Right cardiac atrium (tissue), 5 donors: ENCODE measurements at regions not wholly inside any gene's neighbourhood (a gene's known extent, or its start where the extent isn't known, plus 50 kb on each side); places are given as distances from the start of the nearest gene placed in this dataset.

Experiments
- ATAC-seq, 2 donors: fragments of 200-7000 bp; cut with Tn5 transposase; one replicate each; pipeline versions ENCODE4 v1.8.0 to v1.9.1; 2020; ENCODE audit warnings: moderate library complexity in 2 of 2, mild to moderate bottlenecking in 1 of 2
- DNase-seq, 3 donors: peaks; one replicate each; pipeline ENCODE4 v3.0.0-alpha.2; 2020
- H3K27ac ChIP-seq: one replicate; pipeline ENCODE4 v1.5.1; 2013; ENCODE audit warnings: mild to moderate bottlenecking, low read length, control low read depth, moderate library complexity
- H3K27me3 ChIP-seq: one replicate; pipeline ENCODE4 v1.6.1; 2013; ENCODE audit not compliant: control insufficient read depth, insufficient read depth
- H3K4me1 ChIP-seq: one replicate; pipeline ENCODE4 v1.6.1; 2013; ENCODE audit warnings: low read length; ENCODE audit not compliant: control insufficient read depth, insufficient read depth
- H3K4me3 ChIP-seq: one replicate; pipeline ENCODE4 v1.5.1; 2013; ENCODE audit warnings: low read length, control low read depth
- H3K9me3 ChIP-seq: one replicate; pipeline ENCODE4 v1.6.1; 2013; ENCODE audit warnings: low read length; ENCODE audit not compliant: control insufficient read depth
- WGBS: extraction: QIAGEN DNeasy Blood & Tissue Kit; methylation state at CpG from one replicate; pipeline ENCODE4 v1.1.7; 2013; 5-methylcytosine and 5-hydroxymethylcytosine counted together
- intact Hi-C, 4 donors: fragments of 100-400 bp; cut with DNase I; formaldehyde crosslinking; loops; one replicate each; pipeline versions ENCODE4 v1.11.0 to v1.14.0; 2022 to 2023
- donor health status: healthy with polysubstance abuse.
- donor health status: DM: no; HTN: yes; CAD: no.
- donor health status: DM: no; HTN: no; CAD: no.
- donor health status: DM: no; HTN: yes; CAD: no; lungs with severe emphysema.
- donor health status: DM: yes; HTN: yes; CAD: no.

DNA sequence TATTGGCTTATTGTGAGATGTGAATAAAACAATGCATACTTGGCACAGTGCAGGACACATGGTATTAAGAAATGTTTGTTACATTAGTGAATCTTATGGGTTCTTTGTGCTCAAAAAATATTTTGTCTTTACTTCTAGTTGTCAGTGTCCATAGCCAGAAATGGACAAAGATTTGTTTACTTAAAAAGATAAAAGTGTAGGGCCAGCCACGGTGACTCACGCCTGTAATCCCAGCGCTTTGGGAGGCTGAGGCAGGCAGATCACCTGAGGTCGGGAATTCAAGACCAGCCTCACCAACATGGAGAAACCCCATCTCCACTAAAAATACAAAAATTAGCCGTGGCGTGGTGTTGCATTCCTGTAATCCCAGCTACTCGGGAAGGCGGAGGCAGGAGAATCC, 654.6 kb upstream of the NEGR1 start:
- no peak for ATAC-seq
- H3K9me3 ChIP-seq = no peaks in the 10 kb centered on the region

DNA sequence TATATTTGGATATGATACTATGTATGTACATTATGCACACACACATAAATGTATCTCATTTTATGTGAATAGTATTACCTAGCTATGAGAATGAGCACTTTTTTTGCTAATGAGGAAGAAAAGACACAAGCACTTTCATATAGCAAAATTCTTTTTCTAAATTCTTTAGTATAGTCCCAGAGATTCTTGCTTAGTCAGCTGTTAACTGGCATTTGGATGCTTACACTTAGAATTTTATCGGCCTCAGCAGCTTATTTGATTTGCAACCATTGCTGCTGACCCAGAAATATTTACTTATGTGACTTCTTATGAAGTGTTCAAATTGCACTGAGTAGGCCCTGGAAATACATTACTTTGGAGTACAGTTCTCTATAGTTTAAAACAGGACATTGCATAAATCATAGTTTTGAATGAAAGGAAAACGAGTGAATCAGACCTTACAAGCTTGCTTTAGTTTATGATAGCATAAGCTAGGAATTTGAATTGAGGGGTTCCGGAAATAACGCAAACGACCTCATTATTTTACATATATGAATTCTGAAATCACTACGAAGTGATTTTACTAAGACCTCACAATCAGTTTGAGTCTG, 653.9 kb upstream of the NEGR1 start:
- Histone ChIP-seq H3K27ac (no peak overlapping the region), H3K4me1 (no peaks in the 10 kb centered on the region), H3K27me3 (no peaks in the 10 kb centered on the region), H3K4me3 (no peak overlapping the region), H3K9me3 (no peaks in the 10 kb centered on the region)
- DNase-seq = no peak
- no peak for ATAC-seq
- intact Hi-C loops = no loop called here
- 81% methylated on average over 6 of the region's 6 CpGs for WGBS

More for the DNA sequence above, 654.6 kb upstream of the NEGR1 start:
- Histone ChIP-seq H3K4me1 (no peaks in the 10 kb centered on the region), H3K4me3 (no peak overlapping the region), H3K27me3 (no peaks in the 10 kb centered on the region), H3K27ac (no peak overlapping the region)
- WGBS = 87% methylated on average over 8 of the region's 8 CpGs
- no peak for DNase-seq
- intact Hi-C loops = no loop called here

DNA sequence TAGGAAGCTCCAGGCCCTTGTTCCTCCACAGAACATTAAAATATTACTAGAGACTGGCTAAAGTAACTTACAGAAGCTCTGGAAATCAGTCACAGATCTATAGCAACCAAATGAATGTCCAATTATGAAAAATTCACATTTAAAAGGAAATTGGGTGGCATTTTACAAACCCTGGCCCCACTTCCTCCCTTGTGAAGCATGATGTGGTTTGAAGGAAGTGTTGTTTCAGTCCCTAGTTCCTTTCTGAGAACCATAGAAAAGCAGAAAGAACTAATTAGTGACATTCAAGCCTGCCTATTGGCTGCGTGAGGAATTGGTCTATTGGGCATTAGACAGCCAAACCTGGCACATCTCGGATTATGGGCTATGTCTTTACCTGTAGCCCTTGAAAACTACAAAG, 649.7 kb upstream of the NEGR1 start:
- no peak for DNase-seq
- Histone ChIP-seq H3K9me3 (no peaks in the 10 kb centered on the region), H3K4me3 (no peak overlapping the region), H3K27ac (no peak overlapping the region), H3K4me1 (no peaks in the 10 kb centered on the region), H3K27me3 (no peaks in the 10 kb centered on the region)
- ATAC-seq = no peak
- intact Hi-C loops = no loop called here
- WGBS = 92% methylated on average over 2 of the region's 2 CpGs

DNA sequence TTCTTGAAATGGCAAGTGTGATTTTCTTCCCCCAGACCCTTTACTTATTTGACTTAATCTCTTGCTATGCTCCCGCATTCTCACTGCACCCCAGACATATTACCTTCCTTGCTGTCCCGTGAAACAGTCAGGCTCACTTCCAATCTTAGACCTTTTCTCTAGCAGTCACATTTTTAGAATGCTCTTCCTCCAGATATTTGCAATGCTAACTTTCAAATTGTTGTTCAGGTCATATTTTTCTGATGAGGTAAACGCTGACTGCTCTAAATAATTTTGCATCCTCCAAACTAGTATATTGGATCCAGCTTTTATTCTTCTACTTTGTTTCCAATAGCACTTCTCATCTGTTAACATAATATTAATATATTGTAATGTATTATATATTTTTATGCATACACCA, 648.2 kb upstream of the NEGR1 start:
- H3K4me1 ChIP-seq = no peaks in the 10 kb centered on the region
- H3K27me3 ChIP-seq = no peaks in the 10 kb centered on the region
- no peak for DNase-seq
- no peaks in the 10 kb centered on the region for H3K9me3 ChIP-seq
- WGBS = 71% methylated on average over 3 of the region's 3 CpGs
- ATAC-seq = no peak
- no peak overlapping the region for H3K27ac ChIP-seq
- H3K4me3 ChIP-seq = no peak overlapping the region
- intact Hi-C loops = no loop called here

DNA sequence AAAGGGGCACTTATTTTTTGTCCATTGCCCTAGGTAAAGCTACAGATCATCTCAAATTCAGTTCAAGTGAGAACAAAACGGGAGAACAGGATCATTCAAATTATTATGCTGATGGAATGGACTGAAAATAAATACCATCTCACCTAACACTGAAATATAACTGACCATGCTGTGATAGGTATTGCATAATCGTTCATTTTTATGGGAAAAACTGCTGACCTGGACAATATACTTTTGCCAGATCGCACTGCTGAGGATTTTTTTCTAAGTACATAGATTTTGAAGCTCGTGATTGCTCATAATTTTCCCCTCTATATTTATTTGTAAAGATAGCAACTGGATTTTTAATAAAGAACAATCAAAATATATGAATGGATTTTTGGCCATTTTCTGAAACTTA, 636.6 kb upstream of the NEGR1 start:
- intact Hi-C loops = no loop called here
- 54% methylated on average over 4 of the region's 4 CpGs for WGBS
- no peaks in the 10 kb centered on the region for H3K27me3 ChIP-seq
- H3K4me3 ChIP-seq = no peak overlapping the region
- H3K27ac ChIP-seq = no peak overlapping the region
- DNase-seq = no peak
- H3K9me3 ChIP-seq = no peaks in the 10 kb centered on the region
- H3K4me1 ChIP-seq = no peaks in the 10 kb centered on the region
- ATAC-seq = no peak

DNA sequence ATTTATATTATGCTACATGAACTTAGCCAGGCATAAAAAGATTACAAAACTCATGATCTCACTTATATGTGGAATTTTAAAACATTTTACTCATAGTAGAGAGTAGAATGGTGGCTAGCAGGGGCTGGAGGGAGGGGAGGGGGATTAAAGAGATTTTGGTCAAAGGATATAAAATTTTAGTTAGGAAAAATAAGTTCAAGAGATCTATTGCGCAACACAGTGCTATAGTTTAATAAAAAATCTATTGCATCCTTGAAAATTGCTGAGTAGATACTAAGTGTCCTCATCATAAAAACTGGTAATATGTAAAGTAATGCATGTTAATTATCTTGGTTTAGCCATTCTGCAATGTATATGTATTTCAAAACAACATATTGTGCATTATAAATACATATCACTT, 635.6 kb upstream of the NEGR1 start:
- H3K27me3 ChIP-seq = no peaks in the 10 kb centered on the region
- no peak for ATAC-seq
- intact Hi-C loops = no loop called here
- 91% methylated on average over 1 of the region's 1 CpG for WGBS
- H3K4me3 ChIP-seq = no peak overlapping the region
- DNase-seq = no peak
- H3K9me3 ChIP-seq = no peaks in the 10 kb centered on the region
- no peak overlapping the region for H3K27ac ChIP-seq
- H3K4me1 ChIP-seq = no peaks in the 10 kb centered on the region

DNA sequence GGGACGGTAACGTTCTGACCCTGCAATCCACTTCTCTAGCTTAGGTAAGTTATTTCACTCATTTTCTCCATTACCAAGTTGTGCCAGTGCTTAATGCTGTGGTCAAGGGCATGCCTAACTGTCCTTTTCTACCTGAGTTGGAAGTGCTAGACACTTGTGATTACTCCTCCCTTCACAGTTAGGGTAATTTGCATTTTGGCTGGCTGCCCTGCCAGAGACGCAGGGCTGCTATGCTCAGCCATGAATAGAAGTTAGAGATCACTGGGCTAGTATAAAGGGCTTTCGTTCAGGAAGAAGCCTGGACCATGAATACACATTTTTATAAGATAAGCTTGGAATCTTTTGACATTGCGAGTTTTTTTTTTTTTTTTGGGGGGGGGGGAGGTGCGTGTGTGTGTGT, 633.2 kb upstream of the NEGR1 start:
- Histone ChIP-seq H3K9me3 (no peaks in the 10 kb centered on the region), H3K27me3 (no peaks in the 10 kb centered on the region), H3K4me1 (no peaks in the 10 kb centered on the region), H3K4me3 (no peak overlapping the region), H3K27ac (no peak overlapping the region)
- DNase-seq (no peak), ATAC-seq (no peak)
- 27% methylated on average over 6 of the region's 6 CpGs for WGBS
- intact Hi-C loops = no loop called here

DNA sequence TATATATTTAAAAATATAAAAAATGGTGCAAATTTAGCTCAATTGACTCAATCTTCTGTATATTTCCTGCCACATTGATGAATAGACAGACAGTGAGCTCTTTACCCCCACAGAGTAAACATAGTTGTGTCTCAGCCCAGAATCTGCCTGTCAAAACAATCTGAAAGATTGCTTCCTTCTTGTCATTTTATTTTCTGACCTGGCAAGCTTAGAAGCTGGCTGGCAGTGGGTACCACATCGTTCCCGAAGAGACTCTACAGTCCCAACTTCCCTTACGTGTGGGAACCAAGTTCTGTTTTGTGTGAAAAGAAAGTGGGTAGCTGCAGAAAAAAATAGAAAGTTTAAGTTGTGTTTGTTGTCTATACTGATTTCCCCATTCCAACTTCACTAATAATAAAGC, 629.3 kb upstream of the NEGR1 start:
- H3K27ac ChIP-seq = no peak overlapping the region
- DNase-seq (no peak), ATAC-seq (no peak)
- intact Hi-C loops = no loop called here
- H3K4me3 ChIP-seq = no peak overlapping the region
- 52% methylated on average over 3 of the region's 3 CpGs for WGBS
- H3K4me1 ChIP-seq = no peaks in the 10 kb centered on the region
- no peaks in the 10 kb centered on the region for H3K9me3 ChIP-seq
- H3K27me3 ChIP-seq = no peaks in the 10 kb centered on the region

DNA sequence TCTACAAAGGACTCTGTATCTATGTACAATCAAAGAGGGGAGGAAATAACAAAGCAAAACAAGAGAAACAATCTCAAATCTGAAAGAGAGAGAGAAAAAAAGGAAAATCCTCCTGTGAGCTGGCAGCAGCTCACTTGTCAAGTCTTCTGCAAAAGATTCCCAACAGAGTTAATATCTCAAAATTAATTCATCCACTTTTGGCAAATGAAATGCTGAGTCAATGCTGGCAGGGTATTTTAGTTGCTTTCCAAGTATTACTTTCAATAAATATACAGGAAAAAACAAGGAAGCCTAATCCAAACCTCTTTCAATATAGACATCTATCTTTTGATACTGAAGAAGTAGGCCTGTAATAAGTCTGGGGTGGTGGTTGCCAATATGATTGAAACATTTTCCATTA, 613.9 kb upstream of the NEGR1 start:
- DNase-seq = no peak

DNA sequence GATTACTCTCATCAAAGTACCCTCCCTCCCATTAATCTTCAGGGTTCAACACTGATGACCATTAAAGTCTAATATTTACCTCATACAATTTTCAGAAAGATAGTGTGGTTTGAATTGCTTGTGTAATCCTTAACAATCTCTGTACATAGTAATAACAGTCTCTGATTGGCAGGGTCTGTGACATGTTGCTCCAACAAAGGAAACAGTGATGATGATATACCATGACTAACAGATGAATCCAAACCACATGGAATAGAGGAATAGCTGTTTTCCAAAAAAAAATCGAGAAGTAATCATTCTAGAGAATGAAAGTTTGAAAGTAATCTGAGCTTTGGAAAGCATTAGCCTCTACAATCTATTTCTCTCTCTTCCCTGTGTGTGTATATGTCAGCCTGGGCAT, 610.1 kb upstream of the NEGR1 start:
- intact Hi-C loops = no loop called here
- 22% methylated on average over 1 of the region's 1 CpG for WGBS
- DNase-seq = no peak
- Histone ChIP-seq H3K27ac (no peak overlapping the region), H3K4me1 (no peaks in the 10 kb centered on the region), H3K9me3 (no peaks in the 10 kb centered on the region), H3K4me3 (no peak overlapping the region), H3K27me3 (no peaks in the 10 kb centered on the region)
- ATAC-seq = no peak

More for the DNA sequence above, 613.9 kb upstream of the NEGR1 start:
- Histone ChIP-seq H3K4me3 (no peak overlapping the region), H3K27me3 (no peaks in the 10 kb centered on the region), H3K4me1 (no peaks in the 10 kb centered on the region), H3K27ac (no peak overlapping the region), H3K9me3 (no peaks in the 10 kb centered on the region)
- intact Hi-C loops = no loop called here
- ATAC-seq = no peak

DNA sequence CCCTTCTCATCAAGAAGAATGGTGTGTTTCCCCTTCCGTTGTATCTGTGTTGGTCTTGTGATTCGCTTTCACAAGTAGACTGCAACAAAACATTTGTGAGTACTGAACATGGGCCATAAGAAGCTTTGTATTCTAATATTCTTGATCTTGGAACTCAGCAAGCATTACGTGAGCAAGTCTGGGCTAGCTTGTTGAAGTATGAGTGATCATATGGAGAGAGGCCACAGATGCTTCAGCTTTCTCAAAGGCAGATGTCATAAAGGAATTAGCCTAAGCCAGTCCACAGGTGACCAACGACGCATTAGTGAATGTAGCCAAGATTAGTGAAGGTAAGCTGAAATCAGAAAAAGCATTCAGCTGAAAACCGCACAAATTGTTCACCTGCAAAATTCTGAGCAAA, 609.6 kb upstream of the NEGR1 start:
- H3K4me1 ChIP-seq = no peaks in the 10 kb centered on the region
- H3K27me3 ChIP-seq = no peaks in the 10 kb centered on the region
- no peak overlapping the region for H3K4me3 ChIP-seq
- H3K27ac ChIP-seq = no peak overlapping the region
- 93% methylated on average over 6 of the region's 6 CpGs for WGBS
- H3K9me3 ChIP-seq = no peaks in the 10 kb centered on the region
- DNase-seq (no peak), ATAC-seq (no peak)
- intact Hi-C loops = no loop called here

DNA sequence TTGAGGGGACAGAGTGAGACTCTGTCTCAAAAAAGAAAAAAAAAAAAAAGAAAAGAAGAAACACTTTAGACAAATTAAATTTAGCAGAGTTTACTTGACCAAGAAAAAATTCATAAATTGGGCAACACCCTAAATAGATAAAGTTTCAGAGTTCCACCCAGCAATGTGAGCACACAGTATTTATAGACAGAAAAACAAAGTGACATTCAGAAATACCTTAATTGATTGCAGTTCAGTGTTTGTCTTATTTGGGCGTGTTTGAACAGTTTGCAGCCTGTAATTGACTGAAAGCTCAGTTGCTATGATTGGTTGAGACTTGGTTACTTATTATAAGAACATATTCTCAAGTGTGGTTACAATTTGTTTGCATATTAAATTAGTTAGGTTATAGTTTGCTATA, 603.5 kb upstream of the NEGR1 start:
- no peak for DNase-seq
- H3K4me3 ChIP-seq = no peak overlapping the region
- no peak for ATAC-seq
- H3K27me3 ChIP-seq = no peaks in the 10 kb centered on the region
- no peaks in the 10 kb centered on the region for H3K9me3 ChIP-seq
- intact Hi-C loops = no loop called here
- no peaks in the 10 kb centered on the region for H3K4me1 ChIP-seq
- no peak overlapping the region for H3K27ac ChIP-seq
- WGBS = 76% methylated on average over 1 of the region's 1 CpG
